Lower lobe of right lung (tissue), 2 donors: ENCODE measurements at regions not wholly inside any gene's neighbourhood (a gene's known extent, or its start where the extent isn't known, plus 50 kb on each side); places are given as distances from the start of the nearest gene placed in this dataset.

Experiments
- ATAC-seq, 2 donors: fragments of 200-7000 bp; cut with Tn5 transposase; one replicate each; pipeline ENCODE4 v1.9.1; 2020 to 2022; ENCODE audit warnings: mild to moderate bottlenecking in 2 of 2, moderate library complexity in 2 of 2
- DNase-seq: peaks from one replicate; pipeline ENCODE4 v3.0.0-alpha.2; 2020
- H3K27ac ChIP-seq: fragments of 200-600 bp; one replicate; pipeline ENCODE4 v1.8.0; 2022
- H3K27me3 ChIP-seq: fragments of 200-600 bp; one replicate; pipeline ENCODE4 v1.8.0; 2022; ENCODE audit warnings: low read depth
- H3K36me3 ChIP-seq: fragments of 200-600 bp; one replicate; pipeline ENCODE4 v1.8.0; 2022; ENCODE audit warnings: mild to moderate bottlenecking
- H3K4me1 ChIP-seq: fragments of 200-600 bp; one replicate; pipeline ENCODE4 v1.8.0; 2022
- H3K4me3 ChIP-seq: fragments of 200-600 bp; one replicate; pipeline ENCODE4 v1.8.0; 2022; ENCODE audit warnings: mild to moderate bottlenecking
- H3K9me3 ChIP-seq: fragments of 200-600 bp; one replicate; pipeline ENCODE4 v1.8.0; 2022
- CTCF ChIP-seq: fragments of 200-600 bp; IDR thresholded peaks from one replicate; pipeline ENCODE4 v1.8.0; 2022; ENCODE audit warnings: antibody characterized with exemption, mild to moderate bottlenecking
- intact Hi-C: fragments of 100-400 bp; cut with DNase I; formaldehyde crosslinking; loops from one replicate; pipeline ENCODE4 v1.11.0; 2022
- donor health status: DM: no; HTN: yes; CAD: no; lungs with severe emphysema.

GRCh38 chr12:75848431-75848925, 183.1 kb downstream of the PHLDA1 start:
- no peak for TF ChIP-seq CTCF
- no peak overlapping the region for H3K4me3 ChIP-seq
- no peaks in the 10 kb centered on the region for H3K9me3 ChIP-seq
- intact Hi-C loops: no loop called here
- ATAC-seq (no peak), DNase-seq (no peak)
- peaks cover 8% of the 10 kb centered on the region for H3K4me1 ChIP-seq
- H3K27me3 ChIP-seq: no peaks in the 10 kb centered on the region
- no peaks in the 10 kb centered on the region for H3K36me3 ChIP-seq
- H3K27ac ChIP-seq: no peak overlapping the region

- no peaks in the 10 kb centered on the region for H3K9me3 ChIP-seq
- peaks cover 8% of the 10 kb centered on the region for H3K4me1 ChIP-seq
- intact Hi-C loops: no loop called here
- no peak overlapping the region for H3K4me3 ChIP-seq
- TF ChIP-seq CTCF: no peak
- no peak overlapping the region for H3K27ac ChIP-seq
- no peak for DNase-seq
- no peaks in the 10 kb centered on the region for H3K27me3 ChIP-seq
- ATAC-seq: no peak
- no peaks in the 10 kb centered on the region for H3K36me3 ChIP-seq
Measured at GRCh38 chr12:75846102-75846501, 185.5 kb downstream of the PHLDA1 start.

GRCh38 chr12:75844985-75845384, 186.6 kb downstream of the PHLDA1 start:
- intact Hi-C loops: no loop called here
- Histone ChIP-seq H3K4me3 (no peak overlapping the region), H3K27ac (no peak overlapping the region), H3K4me1 (peaks cover 8% of the 10 kb centered on the region), H3K27me3 (no peaks in the 10 kb centered on the region), H3K36me3 (no peaks in the 10 kb centered on the region), H3K9me3 (no peaks in the 10 kb centered on the region)
- ATAC-seq (no peak), DNase-seq (no peak)
- TF ChIP-seq CTCF: no peak

GRCh38 chr12:75844049-75844770, 187.4 kb downstream of the PHLDA1 start:
- Histone ChIP-seq H3K27me3 (no peaks in the 10 kb centered on the region), H3K4me3 (no peak overlapping the region), H3K4me1 (peaks cover 8% of the 10 kb centered on the region), H3K9me3 (no peaks in the 10 kb centered on the region), H3K27ac (no peak overlapping the region), H3K36me3 (no peaks in the 10 kb centered on the region)
- ATAC-seq (no peak), DNase-seq (no peak)
- TF ChIP-seq CTCF: no peak
- intact Hi-C loops: no loop called here

- intact Hi-C loops: no loop called here
- ATAC-seq (no peak), DNase-seq (no peak)
- no peak for TF ChIP-seq CTCF
- H3K36me3 ChIP-seq: no peaks in the 10 kb centered on the region
- H3K4me3 ChIP-seq: no peak overlapping the region
- no peaks in the 10 kb centered on the region for H3K4me1 ChIP-seq
- H3K27ac ChIP-seq: no peak overlapping the region
- H3K27me3 ChIP-seq: no peaks in the 10 kb centered on the region
- H3K9me3 ChIP-seq: no peaks in the 10 kb centered on the region
Measured at GRCh38 chr12:75842090-75842489, 189.5 kb downstream of the PHLDA1 start.
